ENCODE measurements at regions not wholly inside any gene's neighbourhood (a gene's known extent, or its start where the extent isn't known, plus 50 kb on each side); places are given as distances from the start of the nearest gene placed in this dataset.

- Histone ChIP-seq H3K9ac (no peak overlapping the region), H3K4me2 (no peak overlapping the region), H3K27me3 (no peaks in the 10 kb centered on the region), H3K27ac (no peak overlapping the region), H3K4me1 (no peaks in the 10 kb centered on the region), H4K20me1 (no peaks in the 10 kb centered on the region), H3K9me3 (replicated peaks in 1 of 11) (no peaks in the 10 kb centered on the region), H3K4me3 (no peak overlapping the region), H3K36me3 (no peaks in the 10 kb centered on the region)
- TF ChIP-seq Cebpa-rat (IDR thresholded peaks at IDR 0.05): no peak
Measured at GRCh38 chr6:90932351-90932750, 345.5 kb upstream of the MAP3K7 start.

GRCh38 chr6:90928051-90928450 lies 341.2 kb upstream of the MAP3K7 start:
- Histone ChIP-seq H3K4me3 (no peak overlapping the region), H3K4me2 (no peak overlapping the region), H3K9me3 (replicated peaks in 1 of 11) (no peaks in the 10 kb centered on the region), H3K9ac (no peak overlapping the region), H3K4me1 (no peaks in the 10 kb centered on the region), H3K36me3 (no peaks in the 10 kb centered on the region), H3K27me3 (no peaks in the 10 kb centered on the region), H3K27ac (no peak overlapping the region), H4K20me1 (no peaks in the 10 kb centered on the region)
- TF ChIP-seq Cebpa-rat (IDR thresholded peaks at IDR 0.05): no peak

DNA sequence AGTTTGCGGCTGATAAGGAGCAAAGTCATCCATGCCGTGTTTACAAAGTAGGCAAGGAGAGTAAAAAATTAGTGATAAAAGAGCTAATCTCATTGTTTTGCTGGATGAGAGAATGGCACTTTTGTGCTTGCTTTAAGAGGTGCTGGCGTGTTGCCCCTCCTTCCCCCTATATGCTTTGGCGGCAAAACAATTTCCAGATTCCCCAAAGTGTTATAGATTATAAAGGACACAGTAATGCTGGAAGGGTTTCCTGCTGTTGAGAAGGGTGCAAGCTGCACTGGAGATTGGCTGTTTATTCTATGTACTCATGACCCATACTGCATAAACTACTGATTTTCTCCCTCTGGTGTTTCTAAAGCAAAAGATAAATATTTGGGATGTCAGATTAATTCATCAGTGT lies 338.9 kb upstream of the MAP3K7 start:
- Histone ChIP-seq H3K9ac (no peak overlapping the region), H3K27me3 (no peaks in the 10 kb centered on the region), H3K4me3 (no peak overlapping the region), H4K20me1 (no peaks in the 10 kb centered on the region), H3K4me1 (no peaks in the 10 kb centered on the region), H3K9me3 (replicated peaks in 1 of 11) (no peaks in the 10 kb centered on the region), H3K27ac (no peak overlapping the region), H3K4me2 (no peak overlapping the region), H3K36me3 (no peaks in the 10 kb centered on the region)
- TF ChIP-seq Cebpa-rat (IDR thresholded peaks at IDR 0.05): no peak

DNA sequence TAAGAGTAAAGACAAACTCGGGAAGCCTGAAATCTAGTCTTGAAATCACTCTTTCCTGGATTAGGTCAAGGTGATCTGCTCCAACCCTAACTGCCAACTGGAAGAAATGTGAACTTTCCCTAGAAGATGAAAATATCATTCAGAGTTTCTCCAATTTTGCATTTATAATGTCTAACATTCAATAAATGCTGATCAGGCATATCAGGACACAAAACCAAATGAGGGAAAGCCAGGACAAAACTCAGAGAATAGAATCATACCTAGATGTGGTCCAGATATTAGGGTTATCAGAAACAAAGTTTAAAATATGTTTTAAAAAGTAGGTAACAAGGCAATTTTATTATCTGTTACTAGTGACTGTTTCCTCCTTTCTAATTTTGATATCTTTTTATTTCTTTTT lies 335.5 kb upstream of the MAP3K7 start:
- Histone ChIP-seq H3K27ac (no peak overlapping the region), H3K4me3 (no peak overlapping the region), H4K20me1 (no peaks in the 10 kb centered on the region), H3K9ac (no peak overlapping the region), H3K4me2 (no peak overlapping the region), H3K9me3 (replicated peaks in 1 of 11) (no peaks in the 10 kb centered on the region), H3K27me3 (no peaks in the 10 kb centered on the region), H3K36me3 (no peaks in the 10 kb centered on the region), H3K4me1 (no peaks in the 10 kb centered on the region)
- no peak for TF ChIP-seq Cebpa-rat (IDR thresholded peaks at IDR 0.05)

DNA sequence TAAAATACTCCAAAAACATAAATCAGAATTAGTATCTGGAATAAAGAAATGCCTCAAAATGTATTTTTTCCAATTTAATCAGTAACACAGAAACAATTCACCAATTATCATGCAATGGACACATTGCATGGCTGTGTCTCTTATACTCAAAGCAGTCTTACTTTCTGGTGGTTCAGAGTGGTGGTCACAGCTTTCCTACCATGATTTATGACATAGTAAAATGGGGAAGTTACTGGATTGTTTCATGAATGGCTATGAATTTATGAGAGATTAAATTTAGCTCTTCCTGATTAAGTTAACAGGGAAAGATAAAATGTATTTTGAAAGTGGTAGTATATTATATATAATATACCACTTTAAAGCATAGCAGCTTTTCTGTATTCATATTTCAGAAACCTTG lies 331.5 kb upstream of the MAP3K7 start:
- Histone ChIP-seq H3K4me3 (no peak overlapping the region), H3K9ac (no peak overlapping the region), H4K20me1 (no peaks in the 10 kb centered on the region), H3K4me2 (no peak overlapping the region), H3K36me3 (no peaks in the 10 kb centered on the region), H3K27ac (no peak overlapping the region), H3K9me3 (replicated peaks in 1 of 11) (peaks cover 9 to 17% (median 12%) of the 10 kb centered on the region in 11 experiments; a peak in 20 of 22 replicates), H3K27me3 (no peaks in the 10 kb centered on the region), H3K4me1 (no peaks in the 10 kb centered on the region)
- no peak for TF ChIP-seq Cebpa-rat (IDR thresholded peaks at IDR 0.05)

- H3K4me2 ChIP-seq: no peak overlapping the region
- no peaks in the 10 kb centered on the region for H3K36me3 ChIP-seq
- H4K20me1 ChIP-seq: no peaks in the 10 kb centered on the region
- no peak overlapping the region for H3K9ac ChIP-seq
- H3K4me3 ChIP-seq: no peak overlapping the region
- H3K27ac ChIP-seq: no peak overlapping the region
- H3K27me3 ChIP-seq: no peaks in the 10 kb centered on the region
- no peak for TF ChIP-seq Cebpa-rat (IDR thresholded peaks at IDR 0.05)
- peaks cover 9 to 17% (median 12%) of the 10 kb centered on the region in 11 experiments; a peak in 20 of 22 replicates for H3K9me3 ChIP-seq (replicated peaks in 1 of 11)
- no peaks in the 10 kb centered on the region for H3K4me1 ChIP-seq
Measured at GRCh38 chr6:90917376-90917775, 330.5 kb upstream of the MAP3K7 start.

- no peaks in the 10 kb centered on the region for H4K20me1 ChIP-seq
- H3K9ac ChIP-seq: no peak overlapping the region
- H3K4me1 ChIP-seq: no peaks in the 10 kb centered on the region
- H3K4me2 ChIP-seq: no peak overlapping the region
- H3K36me3 ChIP-seq: no peaks in the 10 kb centered on the region
- no peak overlapping the region for H3K4me3 ChIP-seq
- H3K27me3 ChIP-seq: no peaks in the 10 kb centered on the region
- TF ChIP-seq Cebpa-rat (IDR thresholded peaks at IDR 0.05): no peak
- no peak overlapping the region for H3K27ac ChIP-seq
- H3K9me3 ChIP-seq (replicated peaks in 1 of 11): peaks cover 9 to 17% (median 12%) of the 10 kb centered on the region in 11 experiments; a peak in 20 of 22 replicates
Measured at GRCh38 chr6:90916968-90917367, 330.1 kb upstream of the MAP3K7 start.

GRCh38 chr6:90915224-90915915 lies 328.5 kb upstream of the MAP3K7 start:
- Histone ChIP-seq H3K27me3 (no peaks in the 10 kb centered on the region), H3K4me1 (no peaks in the 10 kb centered on the region), H3K9ac (no peak overlapping the region), H4K20me1 (no peaks in the 10 kb centered on the region), H3K36me3 (no peaks in the 10 kb centered on the region), H3K4me2 (no peak overlapping the region), H3K27ac (no peak overlapping the region), H3K4me3 (no peak overlapping the region), H3K9me3 (replicated peaks in 1 of 11) (peaks cover 9 to 17% (median 12%) of the 10 kb centered on the region in 11 experiments; a peak in 20 of 22 replicates)
- TF ChIP-seq Cebpa-rat (IDR thresholded peaks at IDR 0.05): no peak

DNA sequence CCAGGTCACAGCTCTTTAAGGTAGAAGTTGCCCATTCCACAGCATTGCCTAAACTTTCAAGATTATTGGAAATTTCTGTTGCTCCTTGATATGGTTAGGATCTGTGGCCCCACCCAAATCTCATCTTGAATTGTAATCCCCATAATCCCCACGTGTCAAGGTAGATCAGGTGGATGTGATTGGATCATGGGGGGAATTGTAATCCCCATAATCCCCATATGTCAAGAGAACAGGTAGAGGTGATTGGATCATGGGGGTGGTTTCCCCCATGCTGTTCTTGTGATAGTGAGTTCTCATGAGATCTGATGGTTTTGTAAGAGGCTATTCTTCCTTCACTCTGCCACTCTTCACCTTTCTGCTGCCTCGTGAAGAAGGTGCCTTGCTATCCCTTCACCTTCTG lies 327.4 kb upstream of the MAP3K7 start:
- no peaks in the 10 kb centered on the region for H3K27me3 ChIP-seq
- no peaks in the 10 kb centered on the region for H3K4me1 ChIP-seq
- H3K36me3 ChIP-seq: no peaks in the 10 kb centered on the region
- no peak overlapping the region for H3K9ac ChIP-seq
- peaks cover 9 to 17% (median 12%) of the 10 kb centered on the region in 11 experiments; a peak in 20 of 22 replicates for H3K9me3 ChIP-seq (replicated peaks in 1 of 11)
- no peak overlapping the region for H3K4me3 ChIP-seq
- TF ChIP-seq Cebpa-rat (IDR thresholded peaks at IDR 0.05): no peak
- no peak overlapping the region for H3K4me2 ChIP-seq
- no peak overlapping the region for H3K27ac ChIP-seq
- no peaks in the 10 kb centered on the region for H4K20me1 ChIP-seq

DNA sequence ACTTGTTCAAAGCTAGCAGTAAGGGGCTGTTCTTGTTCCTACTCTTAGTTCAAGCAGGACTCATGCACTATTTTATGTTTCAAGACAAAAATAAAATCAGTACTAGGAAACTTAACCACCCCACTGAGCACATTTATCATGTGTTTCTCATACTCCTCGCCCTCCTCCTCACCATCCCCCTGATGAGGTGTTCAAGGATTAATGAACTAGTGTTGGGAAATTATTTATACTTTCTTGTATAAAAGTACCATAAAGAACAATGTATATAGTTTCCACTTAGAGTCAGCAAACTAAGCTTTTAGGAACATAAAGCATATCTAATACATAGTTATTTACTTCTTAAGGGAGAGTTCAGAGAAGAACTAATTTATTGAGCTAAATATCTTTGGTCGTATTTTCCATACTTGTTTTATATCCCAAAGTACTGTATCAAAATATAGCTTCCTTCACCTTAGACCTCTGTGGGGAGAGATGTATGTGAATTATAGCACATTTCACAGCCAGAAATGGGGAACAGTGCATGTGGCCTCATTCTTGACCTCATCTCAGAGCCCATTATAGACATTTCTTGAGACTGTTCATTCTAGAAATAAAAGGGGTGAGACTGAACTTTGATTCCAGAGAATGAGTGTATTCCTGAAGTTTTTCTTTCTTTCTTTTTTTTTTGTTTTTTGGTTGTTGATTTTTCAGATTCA lies 326.5 kb upstream of the MAP3K7 start:
- no peak for TF ChIP-seq Cebpa-rat (IDR thresholded peaks at IDR 0.05)
- H3K36me3 ChIP-seq: no peaks in the 10 kb centered on the region
- H3K9ac ChIP-seq: no peak overlapping the region
- H4K20me1 ChIP-seq: no peaks in the 10 kb centered on the region
- no peak overlapping the region for H3K27ac ChIP-seq
- H3K27me3 ChIP-seq: no peaks in the 10 kb centered on the region
- H3K4me3 ChIP-seq: no peak overlapping the region
- no peaks in the 10 kb centered on the region for H3K4me1 ChIP-seq
- no peak overlapping the region for H3K4me2 ChIP-seq
- H3K9me3 ChIP-seq (replicated peaks in 1 of 11): peaks cover 9 to 17% (median 12%) of the 10 kb centered on the region in 11 experiments; a peak in 20 of 22 replicates

Measured in BLaER1 treated with 17β-estradiol and CSF1 and Interleukin-3, amounts not matched to agents 10 nM and 100 nM (cell line).